K562 (cell line): ENCODE measurements at regions not wholly inside any gene's neighbourhood (a gene's known extent, or its start where the extent isn't known, plus 50 kb on each side); places are given as distances from the start of the nearest gene placed in this dataset.

Source experiments
- ATF3 ChIP-seq, 2 experiments: fragments of 450-650 bp in 1 of 2; sonication (generic) in 1 of 2; formaldehyde crosslinking in 1 of 2; IDR thresholded peaks in 1 of 2; conservative IDR thresholded peaks in 1 of 2; 2 replicates each; pipeline versions ENCODE4 v1.6.1 to v1.8.1; 2016 to 2023; ENCODE audit warnings: mild to moderate bottlenecking in 2 of 2, moderate library complexity in 2 of 2, inconsistent platforms in 1 of 2, missing genetic modification reagents in 1 of 2
- HDAC8 ChIP-seq: fragments of 450-650 bp; IDR thresholded peaks from 2 replicates; pipeline ENCODE4 v1.6.1; 2016; ENCODE audit warnings: mild to moderate bottlenecking, missing genetic modification characterization, moderate library complexity, missing compliant biosample characterization
- HNRNPL ChIP-seq: fragments of 200-400 bp; formaldehyde crosslinking; IDR thresholded peaks from 2 replicates; pipeline ENCODE4 v1.6.1; 2017; ENCODE audit warnings: low read depth, mild to moderate bottlenecking, low read length
- JUN ChIP-seq, 2 experiments: sonication (generic) in 1 of 2; formaldehyde crosslinking in 1 of 2; IDR thresholded peaks; 2 replicates each; pipeline versions ENCODE4 v1.6.1 to v1.8.0; 2012 to 2022; ENCODE audit warnings: borderline replicate concordance in 2 of 2, mild to moderate bottlenecking in 2 of 2, improper control_type of control experiment in 1 of 2, low read depth in 1 of 2, low read length in 1 of 2, missing genetic modification reagents in 1 of 2
- NFE2 ChIP-seq: IDR thresholded peaks from 2 replicates; pipeline ENCODE4 v1.6.1; 2014; ENCODE audit warnings: antibody characterized with exemption, low read depth
- NR2C2 ChIP-seq, 2 experiments: fragments of 200-800 bp in 1 of 2; sonication (Bioruptor generic) in 1 of 2; sonication (generic) in 1 of 2; formaldehyde crosslinking in 1 of 2; IDR thresholded peaks; 2 replicates each; pipeline versions ENCODE4 v1.6.1 to v1.8.0; 2016 to 2022; ENCODE audit warnings: mild to moderate bottlenecking in 1 of 2, missing compliant biosample characterization in 1 of 2, missing genetic modification characterization in 1 of 2, missing genetic modification reagents in 1 of 2
- PRDM10 ChIP-seq: fragments of 450-650 bp; IDR thresholded peaks from 2 replicates; pipeline ENCODE4 v1.6.1; 2018; ENCODE audit not compliant: partially characterized antibody
- RCOR1 ChIP-seq, 2 experiments: IDR thresholded peaks; 2 replicates each; pipeline ENCODE4 v1.6.1; 2012; ENCODE audit warnings: low read depth in 2 of 2, low read length in 2 of 2, borderline replicate concordance in 1 of 2, improper control_type of control experiment in 1 of 2

GRCh38 chr1:31523012-31523411 is 53.3 kb upstream of the TINAGL1 start (continued):
- peak; percentile 56 for TF ChIP-seq NFE2
- TF ChIP-seq PRDM10: peak; percentile 90
- TF ChIP-seq ATF3 (IDR thresholded peaks at IDR 0.05): peak; percentile 59
- no peak for TF ChIP-seq ATF3 (CRISPR knock-in tag; conservative IDR thresholded peaks at IDR 0.05)
- no peak for TF ChIP-seq HNRNPL
- TF ChIP-seq NR2C2 (CRISPR knock-in tag; IDR thresholded peaks at IDR 0.05): no peak
- TF ChIP-seq NR2C2 (tag; IDR thresholded peaks at IDR 0.05): peak; percentile 25; the same call in 1 of the 2 replicates
- TF ChIP-seq HDAC8 (tag): no peak
- peak; percentile 45; the same call in 1 of the 2 replicates for TF ChIP-seq JUN (IDR thresholded peaks at IDR 0.05; ENCODE audit: borderline replicate concordance, low read depth, low read length)
- TF ChIP-seq JUN (CRISPR knock-in tag; IDR thresholded peaks at IDR 0.05; ENCODE audit: borderline replicate concordance): no peak
- peak in 1 of 2 experiments; percentile 16; a peak in 1 of 4 replicates for TF ChIP-seq RCOR1 (IDR thresholded peaks at IDR 0.05; ENCODE audit: borderline replicate concordance in 1 of 2, low read depth in 2 of 2, low read length in 2 of 2)
